OCI-LY7 (cell line): ENCODE measurements at regions not wholly inside any gene's neighbourhood (a gene's known extent, or its start where the extent isn't known, plus 50 kb on each side); places are given as distances from the start of the nearest gene placed in this dataset.

ENCODE experiments used
- BruUV-seq: library from RNA; stranded (reverse); fragments of 400-500 nt; replicated peaks from 2 replicates; lab custom pipeline; 2021; lab: Mats Ljungman, UMichigan
- CTCF ChIA-PET: fragments of 300-600 bp; sonication (Branson Sonifier 250); formaldehyde crosslinking; loops from one replicate; lab custom pipeline; 2022; ENCODE audit warnings: antibody characterized with exemption; ENCODE audit not compliant: unreplicated experiment; lab: Charles Lee
- POLR2A ChIA-PET: fragments of 300-600 bp; sonication (Branson Sonifier 250); formaldehyde crosslinking; loops from one replicate; lab custom pipeline; 2022; ENCODE audit warnings: antibody characterized with exemption; lab: Charles Lee
- DNase-seq: peaks from one replicate; pipeline ENCODE4 v3.0.0-alpha.2; 2015; ENCODE audit warnings: low spot score
- H2AFZ ChIP-seq: fragments of 200-600 bp; sonication (generic), shearing (Covaris generic); 2 replicates; pipeline ENCODE4 v1.6.1; 2014; ENCODE audit warnings: mild to moderate bottlenecking, antibody characterized with exemption, low read length, moderate library complexity
- H3K27ac ChIP-seq: fragments of 200-600 bp; sonication (generic); 2 replicates; pipeline ENCODE4 v1.5.1; 2014; ENCODE audit warnings: mixed run types, low read depth, mild to moderate bottlenecking, moderate library complexity, low read length, inconsistent platforms; ENCODE audit not compliant: poor library complexity, severe bottlenecking
- H3K36me3 ChIP-seq: fragments of 200-600 bp; sonication (generic); 2 replicates; pipeline ENCODE4 v1.6.1; 2014; ENCODE audit warnings: mild to moderate bottlenecking, antibody characterized with exemption, low read length, moderate library complexity, mixed read lengths; ENCODE audit not compliant: insufficient read depth
- H3K4me1 ChIP-seq: fragments of 200-600 bp; sonication (generic); 2 replicates; pipeline ENCODE4 v1.5.1; 2014; ENCODE audit warnings: mild to moderate bottlenecking, low read length; ENCODE audit not compliant: insufficient read depth, poor library complexity, severe bottlenecking
- H3K4me2 ChIP-seq: fragments of 200-600 bp; sonication (generic); 2 replicates; pipeline ENCODE4 v1.6.1; 2014; ENCODE audit warnings: mild to moderate bottlenecking, low read length
- H3K4me3 ChIP-seq: fragments of 200-600 bp; sonication (generic); 2 replicates; pipeline ENCODE4 v1.5.1; 2014; ENCODE audit warnings: mild to moderate bottlenecking, low read depth, low read length; ENCODE audit not compliant: poor library complexity, severe bottlenecking
- H3K79me2 ChIP-seq: fragments of 200-600 bp; sonication (generic); 2 replicates; pipeline ENCODE4 v1.6.1; 2016; ENCODE audit warnings: low read depth, mild to moderate bottlenecking, low read length, moderate library complexity, mixed read lengths; ENCODE audit not compliant: insufficient read depth
- H3K9me2 ChIP-seq: fragments of 200-600 bp; sonication (generic); 2 replicates; pipeline ENCODE4 v1.6.1; 2016; ENCODE audit warnings: mild to moderate bottlenecking, low read length, mixed read lengths; ENCODE audit not compliant: insufficient read depth
- H3K9me3 ChIP-seq: fragments of 200-600 bp; sonication (generic); 2 replicates; pipeline ENCODE4 v1.6.1; 2014; ENCODE audit warnings: mild to moderate bottlenecking, mixed run types, low read length, mixed read lengths
- H4K20me1 ChIP-seq: fragments of 200-600 bp; sonication (generic); 2 replicates; pipeline ENCODE4 v1.6.1; 2014; ENCODE audit warnings: mild to moderate bottlenecking, antibody characterized with exemption, low read length, moderate library complexity, mixed read lengths; ENCODE audit not compliant: insufficient read depth
- EZH2phosphoT487 ChIP-seq: fragments of 200-600 bp; sonication (generic); IDR thresholded peaks from 2 replicates; pipeline ENCODE4 v1.6.1; 2018; ENCODE audit warnings: low read depth, borderline replicate concordance, mild to moderate bottlenecking, mixed run types, antibody characterized with exemption, low read length, moderate library complexity, mixed read lengths
- intact Hi-C: fragments of 100-400 bp; cut with micrococcal nuclease; formaldehyde crosslinking; loops from one replicate; pipeline ENCODE4 v1.10.0; 2022; ENCODE audit not compliant: unreplicated experiment
- TF ChIP-seq, protein P1 (sequence below): fragments of 200-600 bp; sonication (generic); conservative IDR thresholded peaks from 2 replicates; pipeline ENCODE4 v1.5.1; 2014; ENCODE audit warnings: mild to moderate bottlenecking, antibody characterized with exemption, low read length, moderate library complexity, mixed read lengths

DNA sequence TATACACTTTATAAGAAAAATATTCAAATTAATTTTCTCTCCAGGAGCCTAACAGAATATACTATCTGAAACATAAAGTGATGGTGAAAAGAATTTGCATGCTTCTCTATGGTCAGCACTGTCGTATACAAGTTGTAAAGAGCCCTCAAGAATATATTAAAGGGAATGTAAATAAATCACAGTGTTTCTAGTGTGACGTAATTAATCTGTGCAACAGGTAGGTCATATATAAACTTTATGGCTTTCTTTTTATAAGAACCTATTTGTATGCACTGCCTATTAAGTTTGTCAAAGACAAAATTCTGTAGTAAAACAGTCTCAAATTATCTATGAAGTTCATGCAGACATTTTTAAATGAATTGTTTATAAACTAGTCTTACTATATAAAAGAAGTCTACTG is 347.9 kb upstream of the EYS start:
- Histone ChIP-seq H3K36me3 (no peaks in the 10 kb centered on the region), H3K27ac (no peak overlapping the region), H4K20me1 (no peaks in the 10 kb centered on the region), H3K4me2 (no peak overlapping the region), H3K4me3 (no peak overlapping the region), H3K79me2 (no peaks in the 10 kb centered on the region), H3K9me3 (no peaks in the 10 kb centered on the region), H2AFZ (no peak overlapping the region), H3K4me1 (no peaks in the 10 kb centered on the region), H3K9me2 (0 out of 2 replicates have a peak, but pooled peaks cover 3% of the 10 kb centered on the region)
- ChIA-PET CTCF (no interaction called here), POLR2A (no interaction called here)
- BruUV-seq: no TSS peak
- no peak for DNase-seq
- intact Hi-C loops: no loop called here
- TF ChIP-seq EZH2phosphoT487: no peak
- TF ChIP-seq, protein P1, sequence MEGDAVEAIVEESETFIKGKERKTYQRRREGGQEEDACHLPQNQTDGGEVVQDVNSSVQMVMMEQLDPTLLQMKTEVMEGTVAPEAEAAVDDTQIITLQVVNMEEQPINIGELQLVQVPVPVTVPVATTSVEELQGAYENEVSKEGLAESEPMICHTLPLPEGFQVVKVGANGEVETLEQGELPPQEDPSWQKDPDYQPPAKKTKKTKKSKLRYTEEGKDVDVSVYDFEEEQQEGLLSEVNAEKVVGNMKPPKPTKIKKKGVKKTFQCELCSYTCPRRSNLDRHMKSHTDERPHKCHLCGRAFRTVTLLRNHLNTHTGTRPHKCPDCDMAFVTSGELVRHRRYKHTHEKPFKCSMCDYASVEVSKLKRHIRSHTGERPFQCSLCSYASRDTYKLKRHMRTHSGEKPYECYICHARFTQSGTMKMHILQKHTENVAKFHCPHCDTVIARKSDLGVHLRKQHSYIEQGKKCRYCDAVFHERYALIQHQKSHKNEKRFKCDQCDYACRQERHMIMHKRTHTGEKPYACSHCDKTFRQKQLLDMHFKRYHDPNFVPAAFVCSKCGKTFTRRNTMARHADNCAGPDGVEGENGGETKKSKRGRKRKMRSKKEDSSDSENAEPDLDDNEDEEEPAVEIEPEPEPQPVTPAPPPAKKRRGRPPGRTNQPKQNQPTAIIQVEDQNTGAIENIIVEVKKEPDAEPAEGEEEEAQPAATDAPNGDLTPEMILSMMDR: no peak

DNA sequence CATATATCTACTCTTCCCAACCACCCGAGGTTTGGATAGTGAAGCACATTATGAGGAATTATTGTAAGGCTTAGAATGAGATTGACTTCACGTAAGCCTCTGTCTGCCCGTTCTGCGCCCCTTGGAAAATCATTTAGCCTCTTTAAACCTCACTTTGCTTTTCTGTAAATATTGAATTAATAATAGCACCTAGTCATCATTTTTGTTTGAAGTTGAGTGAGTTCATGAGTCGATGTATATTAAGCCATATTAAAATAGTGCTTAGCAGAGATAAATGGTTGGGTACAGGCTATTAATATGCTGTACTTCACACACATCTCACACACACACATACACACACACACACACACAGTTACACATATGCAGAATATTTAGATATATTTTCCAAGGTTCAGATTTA is 344.8 kb upstream of the EYS start:
- Histone ChIP-seq H3K36me3 (no peaks in the 10 kb centered on the region), H4K20me1 (no peaks in the 10 kb centered on the region), H3K9me2 (no peaks in the 10 kb centered on the region), H3K27ac (no peak overlapping the region), H3K79me2 (no peaks in the 10 kb centered on the region; the same call in 1 of the 2 replicates), H3K4me1 (no peaks in the 10 kb centered on the region), H3K9me3 (no peaks in the 10 kb centered on the region), H2AFZ (no peak overlapping the region), H3K4me2 (no peak overlapping the region), H3K4me3 (no peak overlapping the region)
- BruUV-seq: no TSS peak
- POLR2A ChIA-PET: interaction anchor here (0.6 kb wide), 1 partner anchor 961 kb away, joined by 4 read pairs; no protein-coding TSS in a partner anchor
- CTCF ChIA-PET: no interaction called here
- intact Hi-C loops: no loop called here
- DNase-seq: no peak
- TF ChIP-seq EZH2phosphoT487: no peak
- TF ChIP-seq, protein P1: no peak

DNA sequence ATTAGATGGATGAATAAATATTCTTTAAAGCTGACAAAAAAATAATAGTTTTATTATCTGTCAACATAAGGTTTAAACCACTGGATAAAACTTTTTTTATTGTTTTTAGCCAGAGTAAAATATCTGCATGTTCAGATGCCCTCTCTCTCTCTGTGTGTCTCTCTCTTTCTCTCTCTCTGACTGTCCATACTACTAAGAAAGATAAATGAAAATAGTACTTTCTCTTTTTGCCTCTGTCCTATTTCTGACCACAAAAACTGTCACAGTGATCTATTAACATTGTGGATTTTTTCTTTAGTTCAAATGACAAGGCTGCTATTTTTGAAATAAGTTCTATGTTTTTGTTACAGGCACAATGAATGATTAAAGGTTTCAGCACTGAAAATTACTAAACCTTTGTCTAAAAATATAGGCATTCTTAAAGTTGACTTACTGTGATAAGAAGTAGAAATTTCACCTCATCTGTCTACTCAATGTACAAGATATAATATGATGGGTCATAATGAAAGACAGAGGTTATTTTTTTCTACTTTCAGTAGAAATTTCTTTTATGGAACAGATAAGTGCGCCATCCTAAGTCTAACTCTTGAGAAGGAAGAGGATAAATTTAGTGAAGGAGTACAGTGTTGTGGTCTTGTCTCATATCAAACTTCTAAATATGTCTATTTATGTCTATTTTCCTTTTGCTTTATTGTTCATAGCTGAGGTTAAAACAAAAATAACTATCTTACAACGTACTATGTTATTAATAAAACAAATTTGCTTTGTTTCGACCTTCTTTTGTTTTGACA is 341.9 kb upstream of the EYS start:
- no peaks in the 10 kb centered on the region for H4K20me1 ChIP-seq
- no TSS peak for BruUV-seq
- intact Hi-C loops: no loop called here
- no peak overlapping the region for H3K4me3 ChIP-seq
- H3K27ac ChIP-seq: no peak overlapping the region
- H3K36me3 ChIP-seq: no peaks in the 10 kb centered on the region
- no peak for DNase-seq
- H3K4me2 ChIP-seq: no peak overlapping the region
- ChIA-PET CTCF (no interaction called here), POLR2A (no interaction called here)
- H3K79me2 ChIP-seq: no peaks in the 10 kb centered on the region; the same call in 1 of the 2 replicates
- H2AFZ ChIP-seq: no peak overlapping the region
- no peaks in the 10 kb centered on the region for H3K9me3 ChIP-seq
- no peaks in the 10 kb centered on the region for H3K9me2 ChIP-seq
- TF ChIP-seq, protein P1: no peak
- no peak for TF ChIP-seq EZH2phosphoT487
- no peaks in the 10 kb centered on the region for H3K4me1 ChIP-seq
